Astrocyte (in vitro differentiated cells and primary cell): ENCODE measurements at regions not wholly inside any gene's neighbourhood (a gene's known extent, or its start where the extent isn't known, plus 50 kb on each side); places are given as distances from the start of the nearest gene placed in this dataset.

Experiments
- EZH2 ChIP-seq: IDR thresholded peaks from 2 replicates; pipeline ENCODE4 v1.6.1; 2012; ENCODE audit warnings: mild to moderate bottlenecking, low read length, inconsistent platforms; ENCODE audit not compliant: insufficient read depth
- TF ChIP-seq, protein P1 (sequence below): IDR thresholded peaks from 2 replicates; pipeline ENCODE4 v1.5.1; 2011; ENCODE audit warnings: low read depth, mild to moderate bottlenecking, inconsistent platforms, low read length, moderate library complexity; ENCODE audit not compliant: insufficient read depth

DNA sequence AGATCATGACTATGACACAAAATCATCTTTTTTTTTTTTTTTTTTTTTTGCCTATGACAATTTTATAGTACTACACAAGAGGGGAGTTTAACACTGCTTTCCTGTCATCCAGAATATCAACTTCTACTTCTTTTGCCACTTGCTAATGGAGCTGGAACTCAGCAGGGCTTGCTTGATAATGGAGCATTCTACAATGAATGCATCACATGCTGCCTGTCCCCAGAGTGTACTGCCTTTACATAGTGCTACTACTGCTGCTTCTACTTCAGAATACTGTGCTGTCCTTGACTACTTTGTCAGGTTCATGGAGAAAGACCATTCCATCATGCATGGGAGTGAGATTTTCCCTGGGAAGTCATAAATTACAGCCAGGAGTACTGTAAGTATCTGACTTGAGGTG, 338.6 kb upstream of the SEMA3A start:
- TF ChIP-seq, protein P1, sequence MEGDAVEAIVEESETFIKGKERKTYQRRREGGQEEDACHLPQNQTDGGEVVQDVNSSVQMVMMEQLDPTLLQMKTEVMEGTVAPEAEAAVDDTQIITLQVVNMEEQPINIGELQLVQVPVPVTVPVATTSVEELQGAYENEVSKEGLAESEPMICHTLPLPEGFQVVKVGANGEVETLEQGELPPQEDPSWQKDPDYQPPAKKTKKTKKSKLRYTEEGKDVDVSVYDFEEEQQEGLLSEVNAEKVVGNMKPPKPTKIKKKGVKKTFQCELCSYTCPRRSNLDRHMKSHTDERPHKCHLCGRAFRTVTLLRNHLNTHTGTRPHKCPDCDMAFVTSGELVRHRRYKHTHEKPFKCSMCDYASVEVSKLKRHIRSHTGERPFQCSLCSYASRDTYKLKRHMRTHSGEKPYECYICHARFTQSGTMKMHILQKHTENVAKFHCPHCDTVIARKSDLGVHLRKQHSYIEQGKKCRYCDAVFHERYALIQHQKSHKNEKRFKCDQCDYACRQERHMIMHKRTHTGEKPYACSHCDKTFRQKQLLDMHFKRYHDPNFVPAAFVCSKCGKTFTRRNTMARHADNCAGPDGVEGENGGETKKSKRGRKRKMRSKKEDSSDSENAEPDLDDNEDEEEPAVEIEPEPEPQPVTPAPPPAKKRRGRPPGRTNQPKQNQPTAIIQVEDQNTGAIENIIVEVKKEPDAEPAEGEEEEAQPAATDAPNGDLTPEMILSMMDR = no peak
- TF ChIP-seq EZH2 = no peak
